ENCODE measurements at regions not wholly inside any gene's neighbourhood (a gene's known extent, or its start where the extent isn't known, plus 50 kb on each side); places are given as distances from the start of the nearest gene placed in this dataset.
"Not testable (repeated sequence)": the region's sequence is repeated elsewhere in the genome, so short reads cannot be mapped to it uniquely, and the experiment has no call there.

- DNase-seq (ENCODE audit: low read depth in 2 of 2), result no peak
Measured at GRCh38 chr15:77864211-77865105, 213.1 kb downstream of the TBC1D2B start.

- DNase-seq (ENCODE audit: low read depth in 2 of 2), result no peak
Measured at GRCh38 chr15:77863491-77864105, 213.9 kb downstream of the TBC1D2B start.

- no peak for DNase-seq (ENCODE audit: low read depth in 2 of 2)
Measured at GRCh38 chr15:77862651-77863104, 214.8 kb downstream of the TBC1D2B start.

GRCh38 chr15:77861997-77862635, 215.4 kb downstream of the TBC1D2B start:
- not testable (repeated sequence) for DNase-seq (ENCODE audit: low read depth in 2 of 2)

GRCh38 chr15:77860071-77860691, 217.3 kb downstream of the TBC1D2B start:
- DNase-seq (ENCODE audit: low read depth in 2 of 2), result no peak

- no peak for DNase-seq (ENCODE audit: low read depth in 2 of 2)
Measured at GRCh38 chr15:77859491-77860060, 217.9 kb downstream of the TBC1D2B start.

GRCh38 chr15:77858792-77859490, 218.6 kb downstream of the TBC1D2B start:
- DNase-seq (ENCODE audit: low read depth in 2 of 2), result no peak

GRCh38 chr15:77857419-77857818, 220.1 kb downstream of the TBC1D2B start:
- DNase-seq (ENCODE audit: low read depth in 2 of 2), result no peak

GRCh38 chr15:77856705-77857346, 220.7 kb downstream of the TBC1D2B start:
- DNase-seq (ENCODE audit: low read depth in 2 of 2), result no peak

- DNase-seq (ENCODE audit: low read depth in 2 of 2), result no peak
Measured at GRCh38 chr15:77855871-77856270, 221.6 kb downstream of the TBC1D2B start.

- DNase-seq (ENCODE audit: low read depth in 2 of 2), result no peak
Measured at GRCh38 chr15:77854980-77855379, 222.3 kb upstream of the LINGO1 start.

GRCh38 chr15:77853910-77854309, 221.2 kb upstream of the LINGO1 start:
- no peak for DNase-seq (ENCODE audit: low read depth in 2 of 2)

- DNase-seq (ENCODE audit: low read depth in 2 of 2), result no peak
Measured at GRCh38 chr15:77853008-77853328, 220.3 kb upstream of the LINGO1 start.

GRCh38 chr15:77852241-77853007, 219.7 kb upstream of the LINGO1 start:
- DNase-seq (ENCODE audit: low read depth in 2 of 2), result no peak

GRCh38 chr15:77851691-77852090, 219.0 kb upstream of the LINGO1 start:
- DNase-seq (ENCODE audit: low read depth in 2 of 2), result no peak

GRCh38 chr15:77851086-77851485, 218.4 kb upstream of the LINGO1 start:
- no peak for DNase-seq (ENCODE audit: low read depth in 2 of 2)

- DNase-seq (ENCODE audit: low read depth in 2 of 2), result no peak
Measured at GRCh38 chr15:77846986-77847385, 214.3 kb upstream of the LINGO1 start.

GRCh38 chr15:77846360-77846759, 213.6 kb upstream of the LINGO1 start:
- DNase-seq (ENCODE audit: low read depth in 2 of 2), result no peak

- DNase-seq (ENCODE audit: low read depth in 2 of 2), result no peak
Measured at GRCh38 chr15:77844798-77845446, 212.2 kb upstream of the LINGO1 start.

Measured in lung microvascular endothelial cell (primary cell).